Brain microvascular endothelial cell (primary cell): ENCODE measurements at regions not wholly inside any gene's neighbourhood (a gene's known extent, or its start where the extent isn't known, plus 50 kb on each side); places are given as distances from the start of the nearest gene placed in this dataset.

ENCODE experiments used
- DNase-seq: peaks from one replicate; pipeline ENCODE4 v3.0.0-alpha.2; 2020
- H3K27ac ChIP-seq: fragments of 250-450 bp; sonication (Bioruptor Pico); 2 replicates; pipeline ENCODE4 v1.5.1; 2020; ENCODE audit warnings: mild to moderate bottlenecking, moderate library complexity
- H3K27me3 ChIP-seq: fragments of 250-450 bp; sonication (Bioruptor Pico); replicated peaks from 2 replicates; pipeline ENCODE4 v1.5.1; 2020; ENCODE audit warnings: mild to moderate bottlenecking
- H3K36me3 ChIP-seq: fragments of 250-450 bp; sonication (Bioruptor Pico); replicated peaks from 2 replicates; pipeline ENCODE4 v1.5.1; 2020; ENCODE audit warnings: mild to moderate bottlenecking
- H3K4me3 ChIP-seq: 2 replicates; pipeline ENCODE4 v1.5.1; 2011; ENCODE audit warnings: low read depth, mild to moderate bottlenecking, control low read depth, low read length, moderate library complexity
- CTCF ChIP-seq: IDR thresholded peaks from 2 replicates; pipeline ENCODE4 v1.5.1; 2011; ENCODE audit warnings: low read depth, mild to moderate bottlenecking, moderate library complexity, low read length, control low read depth, inconsistent platforms; ENCODE audit errors: missing control alignments
- in situ Hi-C: cut with HindIII; loops from 2 replicates; pipeline ENCODE4 v1.10.0; 2017; ENCODE audit warnings: low sequenced_read_pairs, low pct_ligation_motif_present

GRCh38 chr2:239687441-239687840 is 286.6 kb upstream of the HDAC4 start:
- no peak for TF ChIP-seq CTCF
- Histone ChIP-seq H3K36me3 (no peaks in the 10 kb centered on the region), H3K4me3 (no peak overlapping the region), H3K27ac (no peak overlapping the region), H3K27me3 (no peaks in the 10 kb centered on the region)
- in situ Hi-C loops = no loop called here
- no peak for DNase-seq

GRCh38 chr2:239685965-239686364 is 285.1 kb upstream of the HDAC4 start:
- TF ChIP-seq CTCF = no peak
- Histone ChIP-seq H3K27ac (no peak overlapping the region), H3K4me3 (no peak overlapping the region), H3K27me3 (no peaks in the 10 kb centered on the region), H3K36me3 (no peaks in the 10 kb centered on the region)
- no peak for DNase-seq
- in situ Hi-C loops = no loop called here

GRCh38 chr2:239685556-239685955 is 284.7 kb upstream of the HDAC4 start:
- Histone ChIP-seq H3K27me3 (no peaks in the 10 kb centered on the region), H3K4me3 (no peak overlapping the region), H3K36me3 (no peaks in the 10 kb centered on the region), H3K27ac (no peak overlapping the region)
- DNase-seq = no peak
- in situ Hi-C loops = no loop called here
- TF ChIP-seq CTCF = no peak

DNA sequence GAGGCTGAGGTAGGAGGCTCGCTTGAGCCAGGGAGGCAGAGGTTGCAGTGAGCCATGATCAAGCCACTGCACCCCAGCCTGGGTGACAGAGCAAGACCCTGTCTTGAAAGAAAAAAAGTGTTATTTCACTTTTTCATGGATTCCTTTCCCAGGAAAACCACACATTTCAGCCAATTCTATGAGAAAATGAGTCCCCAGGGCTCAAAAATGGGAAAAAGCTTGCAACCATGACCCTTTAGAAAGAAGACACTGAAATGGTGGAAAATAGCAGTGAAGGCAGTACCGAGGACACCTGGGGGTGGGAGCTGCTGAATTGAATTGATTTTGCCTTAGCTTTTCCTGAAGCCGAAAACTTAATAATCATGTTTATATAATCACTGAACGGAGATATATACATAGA is 284.2 kb upstream of the HDAC4 start:
- DNase-seq = no peak
- H3K4me3 ChIP-seq = no peak overlapping the region
- no peaks in the 10 kb centered on the region for H3K27me3 ChIP-seq
- in situ Hi-C loops = no loop called here
- H3K27ac ChIP-seq = no peak overlapping the region
- TF ChIP-seq CTCF = no peak
- no peaks in the 10 kb centered on the region for H3K36me3 ChIP-seq

- Histone ChIP-seq H3K36me3 (no peaks in the 10 kb centered on the region), H3K4me3 (no peak overlapping the region), H3K27me3 (no peaks in the 10 kb centered on the region), H3K27ac (no peak overlapping the region)
- TF ChIP-seq CTCF = no peak
- in situ Hi-C loops = no loop called here
- no peak for DNase-seq
Observed at GRCh38 chr2:239684271-239684810, 283.5 kb upstream of the HDAC4 start.

DNA sequence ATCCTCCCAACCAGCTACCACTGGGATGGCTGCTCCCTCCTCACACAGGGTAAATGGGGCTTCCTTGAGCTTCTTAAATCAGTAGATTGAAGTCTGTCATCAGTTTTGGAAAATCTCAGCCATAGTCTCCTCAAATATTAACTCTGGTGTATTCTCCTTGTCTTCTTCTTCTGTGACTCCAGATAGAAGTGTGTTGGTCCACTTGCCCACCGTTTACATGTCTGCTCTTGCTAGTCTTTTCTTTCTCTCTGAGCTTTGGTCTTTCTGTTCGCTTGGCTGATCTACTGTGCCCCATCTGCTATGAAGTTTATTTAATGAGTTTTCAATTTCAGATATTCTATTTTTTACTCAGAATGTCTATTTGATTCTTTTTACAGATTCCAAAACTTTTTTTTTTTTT is 281.7 kb upstream of the HDAC4 start:
- no peak overlapping the region for H3K27ac ChIP-seq
- H3K4me3 ChIP-seq = no peak overlapping the region
- H3K27me3 ChIP-seq = no peaks in the 10 kb centered on the region
- DNase-seq = no peak
- no peaks in the 10 kb centered on the region for H3K36me3 ChIP-seq
- in situ Hi-C loops = no loop called here
- no peak for TF ChIP-seq CTCF
